T-cell (primary cell): ENCODE measurements at regions not wholly inside any gene's neighbourhood (a gene's known extent, or its start where the extent isn't known, plus 50 kb on each side); places are given as distances from the start of the nearest gene placed in this dataset.
A peak's percentile ranks its signal among the peaks of the same experiment; 100 is the strongest.

Experiments
- ATAC-seq, 4 experiments: fragments of 200-7000 bp in 3 of 4; fragments of 150-1000 bp in 1 of 4; cut with Tn5 transposase; replicated peaks in 1 of 4; 1 replicate in 3 of 4; 2 replicates in 1 of 4; pipeline ENCODE4 v1.10.0; 2021; ENCODE audit warnings: moderate library complexity in 3 of 4, mild to moderate bottlenecking in 2 of 4, moderate number of reproducible peaks in 1 of 4
- CTCF ChIA-PET, 2 donors: fragments of 300-600 bp; sonication (Branson Sonifier 250); formaldehyde crosslinking; loops; one replicate each; lab custom pipeline; 2022; ENCODE audit warnings: antibody characterized with exemption in 2 of 2; lab: Charles Lee
- POLR2A ChIA-PET, 2 donors: fragments of 300-600 bp; sonication (Branson Sonifier 250); formaldehyde crosslinking; loops; one replicate each; lab custom pipeline; 2022; ENCODE audit warnings: antibody characterized with exemption in 2 of 2; lab: Charles Lee
- DNase-seq, 35 experiments: peaks; one replicate each; pipeline versions ENCODE4 v3.0.0 to v3.0.0-alpha.2; 2013 to 2023
- H3K27ac ChIP-seq: one replicate; pipeline ENCODE4 v1.5.1; 2013; ENCODE audit warnings: low read length
- H3K27me3 ChIP-seq, 2 experiments: replicated peaks in 1 of 2; 1 replicate in 1 of 2; 2 replicates in 1 of 2; pipeline versions ENCODE4 v1.6.1 to v1.7.0; 2013; ENCODE audit warnings: low read length in 1 of 2, mixed read lengths in 1 of 2; ENCODE audit not compliant: control insufficient read depth in 2 of 2, insufficient read depth in 2 of 2; ENCODE audit errors: extremely low read depth in 1 of 2
- H3K36me3 ChIP-seq, 2 donors: 1 replicate in 1 of 2; 2 replicates in 1 of 2; pipeline versions ENCODE4 v1.6.1 to v1.7.0; 2013; ENCODE audit warnings: low read length in 1 of 2; ENCODE audit not compliant: control insufficient read depth in 2 of 2, insufficient read depth in 1 of 2; ENCODE audit errors: extremely low read depth in 1 of 2
- H3K4me1 ChIP-seq, 2 experiments: 1 replicate in 1 of 2; 2 replicates in 1 of 2; pipeline versions ENCODE4 v1.6.1 to v1.7.0; 2013; ENCODE audit warnings: low read length in 2 of 2, mixed read lengths in 1 of 2; ENCODE audit not compliant: insufficient read depth in 2 of 2, control insufficient read depth in 1 of 2; ENCODE audit errors: extremely low read depth in 1 of 2
- H3K4me3 ChIP-seq, 2 donors: 1 replicate in 1 of 2; 2 replicates in 1 of 2; pipeline versions ENCODE4 v1.5.1 to v1.7.0; 2013; ENCODE audit warnings: mild to moderate bottlenecking in 2 of 2, low read length in 1 of 2, moderate library complexity in 1 of 2; ENCODE audit not compliant: control insufficient read depth in 1 of 2; ENCODE audit errors: extremely low read depth in 1 of 2
- H3K9me3 ChIP-seq: 2 replicates; pipeline ENCODE4 v1.7.0; 2013
- H3K27ac Mint-ChIP-seq, 2 donors: one replicate each; pipeline ENCODE4 v1.8.0; 2020 to 2021; ENCODE audit warnings: mild to moderate bottlenecking in 2 of 2, mixed read lengths in 2 of 2
- H3K27me3 Mint-ChIP-seq, 2 donors: one replicate each; pipeline ENCODE4 v1.8.0; 2021 to 2022; ENCODE audit warnings: mixed read lengths in 2 of 2
- H3K36me3 Mint-ChIP-seq: one replicate; pipeline ENCODE4 v1.8.0; 2021; ENCODE audit warnings: mixed read lengths
- H3K4me1 Mint-ChIP-seq, 3 donors: one replicate each; pipeline ENCODE4 v1.8.0; 2020 to 2022; ENCODE audit warnings: mixed read lengths in 3 of 3, mild to moderate bottlenecking in 1 of 3
- H3K4me3 Mint-ChIP-seq, 3 donors: one replicate each; pipeline ENCODE4 v1.8.0; 2020 to 2022; ENCODE audit warnings: mild to moderate bottlenecking in 3 of 3, mixed read lengths in 3 of 3, moderate library complexity in 3 of 3
- H3K9me3 Mint-ChIP-seq, 3 donors: one replicate each; pipeline ENCODE4 v1.8.0; 2020 to 2022; ENCODE audit warnings: mixed read lengths in 3 of 3
- WGBS: methylation state at CpG from one replicate; pipeline ENCODE4 v1.1.5; 2013; ENCODE audit warnings: missing lambda C conversion rate; ENCODE audit not compliant: insufficient coverage; 5-methylcytosine and 5-hydroxymethylcytosine counted together

GRCh38 chr2:58853420-58853819 lies 612.3 kb upstream of the FANCL start:
- H3K4me3 Mint-ChIP-seq: no peak overlapping the region
- POLR2A ChIA-PET: no interaction called here
- CTCF ChIA-PET: interaction anchor here in 1 of 2 donors (0.9 kb wide), 1 partner anchor 10 kb away, joined by 3 read pairs; no protein-coding TSS in a partner anchor
- H3K4me1 ChIP-seq: no peaks in the 10 kb centered on the region
- WGBS: no CpG with 5 or more reads among the region's 2 CpGs
- H3K4me1 Mint-ChIP-seq: no peaks in the 10 kb centered on the region
- no peaks in the 10 kb centered on the region for H3K27me3 ChIP-seq
- H3K4me3 ChIP-seq: no peak overlapping the region
- no peaks in the 10 kb centered on the region for H3K36me3 ChIP-seq
- no peak overlapping the region for H3K27ac Mint-ChIP-seq
- ATAC-seq: no peak
- H3K27ac ChIP-seq: no peak overlapping the region
- no peak for DNase-seq
- H3K9me3 Mint-ChIP-seq: no peaks in the 10 kb centered on the region
- H3K9me3 ChIP-seq: no peaks in the 10 kb centered on the region
- no peaks in the 10 kb centered on the region for H3K27me3 Mint-ChIP-seq
- H3K36me3 Mint-ChIP-seq: no peaks in the 10 kb centered on the region

GRCh38 chr2:58852905-58853304 lies 611.8 kb upstream of the FANCL start:
- ChIA-PET POLR2A (no interaction called here), CTCF (interaction anchor here in 1 of 2 donors (0.9 kb wide), 1 partner anchor 10 kb away, joined by 3 read pairs; no protein-coding TSS in a partner anchor)
- H3K4me3 ChIP-seq: no peak overlapping the region
- Mint-ChIP-seq H3K36me3 (no peaks in the 10 kb centered on the region), H3K4me1 (no peaks in the 10 kb centered on the region), H3K9me3 (no peaks in the 10 kb centered on the region), H3K4me3 (no peak overlapping the region), H3K27ac (no peak overlapping the region), H3K27me3 (no peaks in the 10 kb centered on the region)
- H3K4me1 ChIP-seq: no peaks in the 10 kb centered on the region
- no peak for DNase-seq
- H3K36me3 ChIP-seq: no peaks in the 10 kb centered on the region
- H3K9me3 ChIP-seq: no peaks in the 10 kb centered on the region
- H3K27me3 ChIP-seq: no peaks in the 10 kb centered on the region
- no peak overlapping the region for H3K27ac ChIP-seq
- no peak for ATAC-seq

- Mint-ChIP-seq H3K27me3 (no peaks in the 10 kb centered on the region), H3K27ac (no peak overlapping the region), H3K9me3 (no peaks in the 10 kb centered on the region), H3K4me3 (no peak overlapping the region), H3K4me1 (no peaks in the 10 kb centered on the region), H3K36me3 (no peaks in the 10 kb centered on the region)
- no peaks in the 10 kb centered on the region for H3K27me3 ChIP-seq
- WGBS: 73% methylated on average over 3 of the region's 5 CpGs
- H3K27ac ChIP-seq: no peak overlapping the region
- no peak for DNase-seq
- ChIA-PET CTCF (no interaction called here), POLR2A (no interaction called here)
- H3K9me3 ChIP-seq: no peaks in the 10 kb centered on the region
- H3K36me3 ChIP-seq: no peaks in the 10 kb centered on the region
- no peak overlapping the region for H3K4me3 ChIP-seq
- H3K4me1 ChIP-seq: no peaks in the 10 kb centered on the region
- ATAC-seq: no peak
These were observed 611.1 kb upstream of the FANCL start for GRCh38 chr2:58852243-58852642.

- H3K36me3 Mint-ChIP-seq: no peaks in the 10 kb centered on the region
- H3K9me3 ChIP-seq: no peaks in the 10 kb centered on the region
- H3K4me1 ChIP-seq: no peaks in the 10 kb centered on the region
- 80% methylated on average over 1 of the region's 2 CpGs for WGBS
- no peak overlapping the region for H3K27ac ChIP-seq
- no peaks in the 10 kb centered on the region for H3K36me3 ChIP-seq
- no peaks in the 10 kb centered on the region for H3K4me1 Mint-ChIP-seq
- ChIA-PET CTCF (no interaction called here), POLR2A (no interaction called here)
- H3K4me3 ChIP-seq: no peak overlapping the region
- no peak for ATAC-seq
- no peaks in the 10 kb centered on the region for H3K27me3 ChIP-seq
- H3K27me3 Mint-ChIP-seq: no peaks in the 10 kb centered on the region
- H3K9me3 Mint-ChIP-seq: no peaks in the 10 kb centered on the region
- DNase-seq: no peak
- H3K4me3 Mint-ChIP-seq: no peak overlapping the region
- no peak overlapping the region for H3K27ac Mint-ChIP-seq
These were observed 610.5 kb upstream of the FANCL start for GRCh38 chr2:58851598-58851997.

GRCh38 chr2:58845011-58845410 lies 603.9 kb upstream of the FANCL start:
- no peaks in the 10 kb centered on the region for H3K4me1 Mint-ChIP-seq
- H3K27me3 ChIP-seq: no peaks in the 10 kb centered on the region
- ChIA-PET CTCF (no interaction called here), POLR2A (no interaction called here)
- H3K27me3 Mint-ChIP-seq: no peaks in the 10 kb centered on the region
- H3K9me3 Mint-ChIP-seq: no peaks in the 10 kb centered on the region
- DNase-seq (no peak), ATAC-seq (no peak)
- no peaks in the 10 kb centered on the region for H3K9me3 ChIP-seq
- 90% methylated on average over 3 of the region's 3 CpGs for WGBS
- H3K27ac ChIP-seq: no peak overlapping the region
- no peak overlapping the region for H3K27ac Mint-ChIP-seq
- no peaks in the 10 kb centered on the region for H3K36me3 Mint-ChIP-seq
- H3K4me3 Mint-ChIP-seq: no peak overlapping the region
- H3K36me3 ChIP-seq: no peaks in the 10 kb centered on the region
- no peak overlapping the region for H3K4me3 ChIP-seq
- no peaks in the 10 kb centered on the region for H3K4me1 ChIP-seq

- Histone ChIP-seq H3K27ac (no peak overlapping the region), H3K27me3 (no peaks in the 10 kb centered on the region), H3K4me1 (no peaks in the 10 kb centered on the region), H3K9me3 (no peaks in the 10 kb centered on the region), H3K36me3 (no peaks in the 10 kb centered on the region), H3K4me3 (no peak overlapping the region)
- no peaks in the 10 kb centered on the region for H3K4me1 Mint-ChIP-seq
- no peaks in the 10 kb centered on the region for H3K9me3 Mint-ChIP-seq
- no peak for DNase-seq
- H3K27ac Mint-ChIP-seq: no peak overlapping the region
- no peak overlapping the region for H3K4me3 Mint-ChIP-seq
- CTCF ChIA-PET: interaction anchor here in 1 of 2 donors (1.0 kb wide), 1 partner anchor 11 kb away, joined by 3 read pairs; no protein-coding TSS in a partner anchor
- ATAC-seq: no peak
- POLR2A ChIA-PET: no interaction called here
- H3K27me3 Mint-ChIP-seq: no peaks in the 10 kb centered on the region
- no peaks in the 10 kb centered on the region for H3K36me3 Mint-ChIP-seq
- WGBS: no CpG with 5 or more reads among the region's 5 CpGs
These were observed 601.5 kb upstream of the FANCL start for GRCh38 chr2:58842501-58843155.

GRCh38 chr2:58834404-58834803 lies 593.3 kb upstream of the FANCL start:
- ATAC-seq (no peak), DNase-seq (peak in 1 of 35 experiments; percentile 1)
- Histone ChIP-seq H3K9me3 (no peaks in the 10 kb centered on the region), H3K4me1 (no peaks in the 10 kb centered on the region), H3K36me3 (no peaks in the 10 kb centered on the region), H3K4me3 (no peak overlapping the region), H3K27me3 (no peaks in the 10 kb centered on the region), H3K27ac (no peak overlapping the region)
- no peaks in the 10 kb centered on the region for H3K36me3 Mint-ChIP-seq
- ChIA-PET CTCF (no interaction called here), POLR2A (no interaction called here)
- no peaks in the 10 kb centered on the region for H3K4me1 Mint-ChIP-seq
- H3K27ac Mint-ChIP-seq: no peak overlapping the region
- WGBS: no CpG with 5 or more reads among the region's 3 CpGs
- H3K27me3 Mint-ChIP-seq: no peaks in the 10 kb centered on the region
- no peak overlapping the region for H3K4me3 Mint-ChIP-seq
- H3K9me3 Mint-ChIP-seq: peaks cover 8 to 18% (median 9%) of the 10 kb centered on the region in 3 donors
